ENCODE measurements at regions not wholly inside any gene's neighbourhood (a gene's known extent, or its start where the extent isn't known, plus 50 kb on each side); places are given as distances from the start of the nearest gene placed in this dataset.

DNA sequence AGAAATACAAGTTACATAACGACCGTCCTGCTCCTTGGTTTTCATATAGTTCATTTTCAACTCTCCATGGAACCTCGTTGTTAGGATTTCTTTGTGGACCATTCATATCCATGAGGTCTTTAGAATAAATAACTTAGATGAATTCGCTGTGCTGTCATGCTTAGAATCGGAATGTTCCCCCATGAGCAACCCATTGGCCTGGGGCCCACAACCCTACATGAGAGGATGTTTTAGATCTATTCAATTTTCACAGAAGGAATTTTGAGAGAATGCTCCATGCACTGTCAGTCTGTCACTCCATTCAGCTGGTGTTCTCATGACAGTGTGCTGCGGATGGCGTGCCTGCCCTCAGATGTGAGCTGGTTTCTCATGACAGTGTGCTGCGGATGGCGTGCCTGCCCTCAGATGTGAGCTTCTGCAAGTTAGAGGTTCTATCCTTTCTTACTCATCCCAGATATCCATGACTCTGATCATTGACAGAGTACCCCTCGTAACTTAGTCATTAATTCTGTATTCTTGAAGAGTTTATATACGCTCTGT lies 1193.1 kb downstream of the EFNB2 start:
- TF ChIP-seq, protein P1, sequence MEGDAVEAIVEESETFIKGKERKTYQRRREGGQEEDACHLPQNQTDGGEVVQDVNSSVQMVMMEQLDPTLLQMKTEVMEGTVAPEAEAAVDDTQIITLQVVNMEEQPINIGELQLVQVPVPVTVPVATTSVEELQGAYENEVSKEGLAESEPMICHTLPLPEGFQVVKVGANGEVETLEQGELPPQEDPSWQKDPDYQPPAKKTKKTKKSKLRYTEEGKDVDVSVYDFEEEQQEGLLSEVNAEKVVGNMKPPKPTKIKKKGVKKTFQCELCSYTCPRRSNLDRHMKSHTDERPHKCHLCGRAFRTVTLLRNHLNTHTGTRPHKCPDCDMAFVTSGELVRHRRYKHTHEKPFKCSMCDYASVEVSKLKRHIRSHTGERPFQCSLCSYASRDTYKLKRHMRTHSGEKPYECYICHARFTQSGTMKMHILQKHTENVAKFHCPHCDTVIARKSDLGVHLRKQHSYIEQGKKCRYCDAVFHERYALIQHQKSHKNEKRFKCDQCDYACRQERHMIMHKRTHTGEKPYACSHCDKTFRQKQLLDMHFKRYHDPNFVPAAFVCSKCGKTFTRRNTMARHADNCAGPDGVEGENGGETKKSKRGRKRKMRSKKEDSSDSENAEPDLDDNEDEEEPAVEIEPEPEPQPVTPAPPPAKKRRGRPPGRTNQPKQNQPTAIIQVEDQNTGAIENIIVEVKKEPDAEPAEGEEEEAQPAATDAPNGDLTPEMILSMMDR (conservative IDR thresholded peaks at IDR 0.05; ENCODE audit: low read depth, low read length), result no peak
- TF ChIP-seq POLR2A (IDR thresholded peaks at IDR 0.05; ENCODE audit: low read depth, low read length) (no peak), RCOR1 (IDR thresholded peaks at IDR 0.05; ENCODE audit: insufficient replicate concordance, low read length) (no peak), FOS (IDR thresholded peaks at IDR 0.05; ENCODE audit: low read depth, low read length) (no peak), RAD21 (IDR thresholded peaks at IDR 0.05; ENCODE audit: low read length) (no peak), NFE2L2 (IDR thresholded peaks at IDR 0.05; ENCODE audit: low read depth, low read length) (no peak), MAZ (IDR thresholded peaks at IDR 0.05; ENCODE audit: borderline replicate concordance, low read depth, low read length) (no peak)
- TF ChIP-seq, protein P2, sequence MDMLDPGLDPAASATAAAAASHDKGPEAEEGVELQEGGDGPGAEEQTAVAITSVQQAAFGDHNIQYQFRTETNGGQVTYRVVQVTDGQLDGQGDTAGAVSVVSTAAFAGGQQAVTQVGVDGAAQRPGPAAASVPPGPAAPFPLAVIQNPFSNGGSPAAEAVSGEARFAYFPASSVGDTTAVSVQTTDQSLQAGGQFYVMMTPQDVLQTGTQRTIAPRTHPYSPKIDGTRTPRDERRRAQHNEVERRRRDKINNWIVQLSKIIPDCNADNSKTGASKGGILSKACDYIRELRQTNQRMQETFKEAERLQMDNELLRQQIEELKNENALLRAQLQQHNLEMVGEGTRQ (IDR thresholded peaks at IDR 0.05; ENCODE audit: low read depth, low read length), result no peak

Data from IMR-90 (cell line).